HCT116 (cell line): ENCODE measurements at regions not wholly inside any gene's neighbourhood (a gene's known extent, or its start where the extent isn't known, plus 50 kb on each side); places are given as distances from the start of the nearest gene placed in this dataset.
A peak's percentile ranks its signal among the peaks of the same experiment; 100 is the strongest.

ENCODE experiments used
- ATAC-seq: fragments of 200-7000 bp; cut with Tn5 transposase; 2 replicates; pipeline ENCODE4 v1.9.1; 2020; ENCODE audit warnings: mild to moderate bottlenecking, moderate library complexity
- BruUV-seq: library from RNA; stranded (reverse); fragments of 400-500 nt; replicated peaks from 2 replicates; lab custom pipeline; 2021; lab: Mats Ljungman, UMichigan
- CTCF ChIA-PET: fragments of 300-600 bp; sonication (Branson Sonifier 250); formaldehyde crosslinking; loops from one replicate; lab custom pipeline; 2021; ENCODE audit warnings: antibody characterized with exemption; lab: Charles Lee
- POLR2A ChIA-PET: fragments of 300-600, 350-600 bp; sonication (Branson Sonifier 250); formaldehyde crosslinking; loops from one replicate; lab custom pipeline; 2021; ENCODE audit warnings: antibody characterized with exemption; lab: Charles Lee
- RAD21 ChIA-PET, 2 experiments: fragments of 300-600 bp; sonication (Branson Sonifier 250); formaldehyde crosslinking; loops; one replicate each; lab custom pipeline; 2023; ENCODE audit warnings: low total read pairs in 2 of 2; ENCODE audit not compliant: uncharacterized antibody in 2 of 2, unreplicated experiment in 2 of 2, low non-redundant PET in 1 of 2; lab: Charles Lee
- DNase-seq: peaks from one replicate; pipeline ENCODE4 v3.0.0-alpha.2; 2010; ENCODE audit warnings: low read depth, low spot score
- H2AFZ ChIP-seq: fragments of 200-600 bp; shearing (Covaris generic), sonication (generic); 2 replicates; pipeline ENCODE4 v1.6.1; 2017; ENCODE audit warnings: low read depth, mixed run types, mixed read lengths, antibody characterized with exemption, low read length; ENCODE audit not compliant: poor library complexity, severe bottlenecking
- H3K27ac ChIP-seq: 2 replicates; pipeline ENCODE4 v1.5.1; 2012; ENCODE audit warnings: low read depth, low read length
- H3K27me3 ChIP-seq: fragments of 200-600 bp; sonication (generic); 2 replicates; pipeline ENCODE4 v1.6.1; 2016; ENCODE audit warnings: mixed run types, low read length, mixed read lengths; ENCODE audit not compliant: insufficient read depth
- H3K36me3 ChIP-seq, 2 experiments: fragments of 200-500 bp in 1 of 2; fragments of 200-600 bp in 1 of 2; sonication (Bioruptor generic) in 1 of 2; sonication (generic) in 1 of 2; 2 replicates each; pipeline versions ENCODE4 v1.5.1 to v1.6.1; 2014 to 2016; ENCODE audit warnings: low read length in 2 of 2, inconsistent platforms in 1 of 2, mixed read lengths in 1 of 2, mixed run types in 1 of 2; ENCODE audit not compliant: insufficient read depth in 2 of 2, control insufficient read depth in 1 of 2
- H3K4me1 ChIP-seq, 2 experiments: fragments of 200-600 bp in 1 of 2; sonication (generic) in 1 of 2; 2 replicates each; pipeline versions ENCODE4 v1.5.1 to v1.6.1; 2012 to 2017; ENCODE audit warnings: low read length in 2 of 2, inconsistent platforms in 1 of 2, mild to moderate bottlenecking in 1 of 2, mixed read lengths in 1 of 2, mixed run types in 1 of 2, moderate library complexity in 1 of 2; ENCODE audit not compliant: insufficient read depth in 2 of 2, control insufficient read depth in 1 of 2
- H3K4me2 ChIP-seq: fragments of 200-600 bp; sonication (generic); 2 replicates; pipeline ENCODE4 v1.6.1; 2017; ENCODE audit warnings: mixed run types, low read length, mixed read lengths
- H3K4me3 ChIP-seq, 2 experiments: fragments of 200-600 bp in 1 of 2; sonication (generic) in 1 of 2; replicated peaks in 1 of 2; 2 replicates each; pipeline ENCODE4 v1.5.1; 2011 to 2016; ENCODE audit warnings: low read length in 2 of 2, control low read depth in 1 of 2, low read depth in 1 of 2, mild to moderate bottlenecking in 1 of 2, mixed read lengths in 1 of 2, mixed run types in 1 of 2
- H3K79me2 ChIP-seq: fragments of 200-600 bp; sonication (generic); 2 replicates; pipeline ENCODE4 v1.6.1; 2017; ENCODE audit warnings: mild to moderate bottlenecking, mixed run types, low read length, moderate library complexity, mixed read lengths; ENCODE audit not compliant: insufficient read depth
- H3K9ac ChIP-seq: fragments of 200-600 bp; sonication (generic); 2 replicates; pipeline ENCODE4 v1.6.1; 2016; ENCODE audit warnings: low read length, mixed read lengths
- H3K9me2 ChIP-seq: fragments of 200-600 bp; sonication (generic), shearing (Covaris generic); 2 replicates; pipeline ENCODE4 v1.6.1; 2017; ENCODE audit warnings: mixed run types, mild to moderate bottlenecking, moderate library complexity; ENCODE audit not compliant: insufficient read depth
- H3K9me3 ChIP-seq, 2 experiments: fragments of 200-500 bp in 1 of 2; fragments of 200-600 bp in 1 of 2; sonication (Bioruptor generic) in 1 of 2; sonication (generic) in 1 of 2; 2 replicates each; pipeline ENCODE4 v1.6.1; 2014 to 2017; ENCODE audit warnings: low read length in 2 of 2, mixed read lengths in 2 of 2, inconsistent platforms in 1 of 2, low read depth in 1 of 2, mild to moderate bottlenecking in 1 of 2, mixed run types in 1 of 2, moderate library complexity in 1 of 2; ENCODE audit not compliant: control insufficient read depth in 1 of 2, insufficient read depth in 1 of 2
- H4K20me1 ChIP-seq: fragments of 200-600 bp; sonication (generic), shearing (Covaris generic); 2 replicates; pipeline ENCODE4 v1.6.1; 2017; ENCODE audit warnings: mixed run types, mild to moderate bottlenecking, moderate library complexity; ENCODE audit not compliant: insufficient read depth
- JUND ChIP-seq: IDR thresholded peaks from 2 replicates; pipeline ENCODE4 v1.6.1; 2012
- YY1 ChIP-seq: IDR thresholded peaks from 2 replicates; pipeline ENCODE4 v1.6.1; 2011; ENCODE audit warnings: low read length, low read depth, moderate library complexity, mild to moderate bottlenecking; ENCODE audit not compliant: insufficient replicate concordance; ENCODE audit errors: extremely low read depth
- intact Hi-C: fragments of 100-400 bp; cut with micrococcal nuclease; formaldehyde crosslinking; loops from 2 replicates; pipeline ENCODE4 v1.10.0; 2022
- TF ChIP-seq, protein P1 (sequence below), 3 experiments: fragments of 200-600 bp in 1 of 3; sonication (generic) in 1 of 3; IDR thresholded peaks in 2 of 3; conservative IDR thresholded peaks in 1 of 3; 2 replicates each; pipeline ENCODE4 v1.5.1; 2012 to 2017; ENCODE audit warnings: low read depth in 2 of 3, low read length in 2 of 3, antibody characterized with exemption in 1 of 3, borderline replicate concordance in 1 of 3, control low read depth in 1 of 3, mild to moderate bottlenecking in 1 of 3, mixed read lengths in 1 of 3, mixed run types in 1 of 3, moderate library complexity in 1 of 3; ENCODE audit not compliant: insufficient read depth in 1 of 3

DNA sequence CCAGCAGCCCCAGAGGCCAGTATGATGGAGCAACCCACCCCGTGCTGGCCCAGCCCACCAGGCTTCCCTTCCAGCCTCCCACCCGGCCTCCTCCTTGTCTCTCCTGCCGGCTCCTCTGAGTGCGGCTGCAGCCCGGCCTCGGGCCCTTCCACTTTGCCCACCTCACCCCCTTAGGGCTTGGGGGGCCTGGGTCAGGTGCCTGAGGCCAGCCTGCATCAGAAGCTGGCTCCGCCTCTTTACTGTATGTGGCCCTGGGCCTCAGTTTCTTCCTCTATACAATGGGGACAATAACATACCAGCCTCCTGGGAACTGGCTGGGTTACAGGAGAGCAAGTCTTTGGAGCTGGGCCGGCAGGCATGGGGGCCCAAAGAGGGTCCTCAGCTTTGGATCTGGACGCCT is 221.1 kb upstream of the CIBAR2 start:
- Histone ChIP-seq H4K20me1 (no peaks in the 10 kb centered on the region; the same call in 1 of the 2 replicates), H3K27me3 (no peaks in the 10 kb centered on the region), H3K9ac (no peak overlapping the region), H3K9me2 (no peaks in the 10 kb centered on the region), H3K4me2 (no peak overlapping the region), H3K36me3 (no peaks in the 10 kb centered on the region), H2AFZ (no peak overlapping the region), H3K27ac (no peak overlapping the region), H3K79me2 (no peaks in the 10 kb centered on the region), H3K4me1 (peaks cover 65 to 71% of the 10 kb centered on the region in 2 experiments), H3K4me3 (no peak overlapping the region), H3K9me3 (no peaks in the 10 kb centered on the region)
- DNase-seq (no peak), ATAC-seq (no peak)
- BruUV-seq, result no TSS peak
- intact Hi-C loops, result no loop called here
- POLR2A ChIA-PET, result no interaction called here
- RAD21 ChIA-PET, result interaction anchor here in 1 of 2 experiments (1.9 kb wide), 1 partner anchor 14 kb away, joined by 5 read pairs; no protein-coding TSS in a partner anchor
- TF ChIP-seq JUND, result no peak
- TF ChIP-seq, all 23 proteins: peak for 0
- CTCF ChIA-PET, result interaction anchor here (0.9 kb wide), 1 partner anchor 28 kb away, joined by 3 read pairs; no protein-coding TSS in a partner anchor

DNA sequence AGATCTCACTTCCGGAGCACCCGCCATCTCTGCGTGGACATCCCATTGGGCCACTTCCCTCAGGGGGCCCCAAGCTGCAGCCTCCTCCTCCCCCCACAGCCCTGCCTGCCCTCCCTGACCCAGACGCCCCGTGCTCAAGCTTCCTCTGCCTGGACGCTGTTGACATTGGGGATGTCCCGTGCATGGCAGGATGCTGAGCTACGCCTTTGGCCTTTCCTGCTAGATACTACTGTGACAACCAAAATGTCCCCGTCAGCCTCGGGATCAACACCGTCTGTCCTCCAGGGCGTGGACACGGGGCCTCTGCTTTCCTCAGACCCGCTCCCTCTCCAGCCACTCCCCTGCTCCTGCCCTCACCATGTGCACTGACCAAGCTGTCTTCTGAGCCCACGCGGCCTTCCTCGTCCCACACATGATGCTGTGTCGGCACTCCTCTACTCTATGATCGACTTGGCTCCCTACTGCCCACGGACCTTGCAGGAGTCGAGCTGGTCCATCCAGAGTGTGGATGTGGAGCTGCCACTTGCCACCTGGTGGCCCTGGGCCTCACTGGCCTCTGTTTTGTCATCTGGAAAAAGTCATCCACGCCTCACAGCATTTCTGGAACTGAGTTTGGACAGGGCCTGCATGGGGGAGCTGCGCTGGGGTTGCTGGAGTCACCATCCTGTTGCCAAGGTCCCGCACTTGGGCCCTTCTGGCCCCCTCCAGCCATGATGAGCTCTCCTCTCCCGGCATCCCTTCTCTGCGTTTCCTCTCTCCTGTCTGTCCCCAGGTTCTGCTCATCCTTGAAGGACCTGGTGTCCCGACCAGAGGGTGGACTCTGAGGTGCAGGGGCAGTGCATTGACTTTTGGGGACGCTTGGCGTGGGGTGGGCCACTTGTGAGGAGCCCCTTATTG is 221.7 kb upstream of the CIBAR2 start:
- no peak overlapping the region for H3K9ac ChIP-seq
- RAD21 ChIA-PET, result interaction anchor here (0.6 to 1.9 kb wide), 3 partner anchors 11 to 32 kb away, joined by 3 to 5 read pairs (median 3); no protein-coding TSS in a partner anchor
- no peaks in the 10 kb centered on the region for H3K9me2 ChIP-seq
- POLR2A ChIA-PET, result no interaction called here
- H3K27me3 ChIP-seq, result no peaks in the 10 kb centered on the region
- peak overlapping the region; percentile 78; the same call in 1 of the 2 replicates for H3K4me2 ChIP-seq
- intact Hi-C loops, result no loop called here
- no TSS peak for BruUV-seq
- no peak for DNase-seq
- no peaks in the 10 kb centered on the region for H3K36me3 ChIP-seq
- no peak overlapping the region for H2AFZ ChIP-seq
- TF ChIP-seq YY1, result no peak
- TF ChIP-seq, protein P1, sequence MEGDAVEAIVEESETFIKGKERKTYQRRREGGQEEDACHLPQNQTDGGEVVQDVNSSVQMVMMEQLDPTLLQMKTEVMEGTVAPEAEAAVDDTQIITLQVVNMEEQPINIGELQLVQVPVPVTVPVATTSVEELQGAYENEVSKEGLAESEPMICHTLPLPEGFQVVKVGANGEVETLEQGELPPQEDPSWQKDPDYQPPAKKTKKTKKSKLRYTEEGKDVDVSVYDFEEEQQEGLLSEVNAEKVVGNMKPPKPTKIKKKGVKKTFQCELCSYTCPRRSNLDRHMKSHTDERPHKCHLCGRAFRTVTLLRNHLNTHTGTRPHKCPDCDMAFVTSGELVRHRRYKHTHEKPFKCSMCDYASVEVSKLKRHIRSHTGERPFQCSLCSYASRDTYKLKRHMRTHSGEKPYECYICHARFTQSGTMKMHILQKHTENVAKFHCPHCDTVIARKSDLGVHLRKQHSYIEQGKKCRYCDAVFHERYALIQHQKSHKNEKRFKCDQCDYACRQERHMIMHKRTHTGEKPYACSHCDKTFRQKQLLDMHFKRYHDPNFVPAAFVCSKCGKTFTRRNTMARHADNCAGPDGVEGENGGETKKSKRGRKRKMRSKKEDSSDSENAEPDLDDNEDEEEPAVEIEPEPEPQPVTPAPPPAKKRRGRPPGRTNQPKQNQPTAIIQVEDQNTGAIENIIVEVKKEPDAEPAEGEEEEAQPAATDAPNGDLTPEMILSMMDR (IDR thresholded peaks at IDR 0.05 in 2 of 3, conservative IDR thresholded peaks at IDR 0.05 in 1 of 3; ENCODE audit: borderline replicate concordance in 1 of 3, insufficient read depth in 1 of 3, low read depth in 2 of 3, low read length in 2 of 3), result 0 out of 6 replicates have a peak, but pooled peaks of 1 of the 3 experiments have one; percentile 17
- ATAC-seq, result no peak
- CTCF ChIA-PET, result interaction anchor here (0.9 to 1.8 kb wide), 4 partner anchors 13 to 219 kb away, joined by 3 to 14 read pairs (median 5); no protein-coding TSS in a partner anchor
- no peaks in the 10 kb centered on the region for H3K79me2 ChIP-seq
- peaks cover 59 to 65% of the 10 kb centered on the region in 2 experiments for H3K4me1 ChIP-seq
- H3K27ac ChIP-seq, result no peak overlapping the region
- H3K4me3 ChIP-seq, result no peak overlapping the region
- H4K20me1 ChIP-seq, result no peaks in the 10 kb centered on the region; the same call in 1 of the 2 replicates
- no peaks in the 10 kb centered on the region for H3K9me3 ChIP-seq
